IMR-90 (cell line): ENCODE measurements at regions not wholly inside any gene's neighbourhood (a gene's known extent, or its start where the extent isn't known, plus 50 kb on each side); places are given as distances from the start of the nearest gene placed in this dataset.

Source experiments
- ATAC-seq: fragments of 200-7000 bp; cut with Tn5 transposase; 2 replicates; pipeline ENCODE4 v1.9.1; 2020; ENCODE audit warnings: low read depth, mild to moderate bottlenecking, moderate library complexity
- BruUV-seq: library from RNA; stranded (reverse); fragments of 400-500 nt; replicated peaks from 2 replicates; lab custom pipeline; 2021; lab: Mats Ljungman, UMichigan
- CTCF ChIA-PET: fragments of 300-600 bp; formaldehyde crosslinking; extraction: SDS; loops from one replicate; lab custom pipeline; 2021; ENCODE audit warnings: antibody characterized with exemption; lab: Yijun Ruan, JAX
- POLR2A ChIA-PET: fragments of 300-600 bp; sonication (Branson Sonifier 250); formaldehyde crosslinking; loops from one replicate; lab custom pipeline; 2022; ENCODE audit warnings: antibody characterized with exemption; ENCODE audit not compliant: unreplicated experiment; lab: Charles Lee
- DNase-seq: peaks from one replicate; pipeline ENCODE4 v3.0.0; 2013
- H2AFZ ChIP-seq: replicated peaks from 2 replicates; pipeline ENCODE3; 2013; ENCODE audit warnings: low read length, mild to moderate bottlenecking; ENCODE audit not compliant: poor library complexity
- H2AK5ac ChIP-seq: 2 replicates; pipeline ENCODE4 v1.6.1; 2013; ENCODE audit warnings: low read depth, low read length, inconsistent platforms
- H2AK9ac ChIP-seq: replicated peaks from 2 replicates; pipeline ENCODE3; 2013; ENCODE audit warnings: mild to moderate bottlenecking, low read depth, low read length, moderate library complexity; ENCODE audit not compliant: poor library complexity
- H2BK120ac ChIP-seq: 2 replicates; pipeline ENCODE4 v1.6.1; 2013; ENCODE audit warnings: low read depth, low read length, inconsistent platforms
- H2BK15ac ChIP-seq: 3 replicates; pipeline ENCODE4 v1.6.1; 2013; ENCODE audit warnings: low read depth, low read length, inconsistent platforms
- H2BK20ac ChIP-seq: 2 replicates; pipeline ENCODE4 v1.6.1; 2013; ENCODE audit warnings: low read depth, mild to moderate bottlenecking, inconsistent platforms, low read length, moderate library complexity
- H2BK5ac ChIP-seq: 2 replicates; pipeline ENCODE4 v1.6.1; 2013; ENCODE audit warnings: mild to moderate bottlenecking, low read depth, low read length, inconsistent platforms; ENCODE audit not compliant: poor library complexity, severe bottlenecking
- H3K14ac ChIP-seq: replicated peaks from 2 replicates; pipeline ENCODE4 v1.6.1; 2013; ENCODE audit warnings: low read depth, low read length, inconsistent platforms
- H3K18ac ChIP-seq: 2 replicates; pipeline ENCODE4 v1.6.1; 2013; ENCODE audit warnings: low read depth, low read length, control low read depth
- H3K23ac ChIP-seq: 2 replicates; pipeline ENCODE4 v1.6.1; 2013; ENCODE audit warnings: low read depth, low read length, inconsistent platforms
- H3K27ac ChIP-seq: 2 replicates; pipeline ENCODE4 v1.5.1; 2013; ENCODE audit warnings: mild to moderate bottlenecking, control low read depth, low read length; ENCODE audit not compliant: insufficient read depth
- H3K27me3 ChIP-seq: 2 replicates; pipeline ENCODE4 v1.6.1; 2013; ENCODE audit warnings: low read length; ENCODE audit not compliant: control insufficient read depth, insufficient read depth
- H3K36me3 ChIP-seq: 2 replicates; pipeline ENCODE4 v1.6.1; 2013; ENCODE audit warnings: low read length, mixed read lengths; ENCODE audit not compliant: control insufficient read depth, insufficient read depth
- H3K4ac ChIP-seq: 2 replicates; pipeline ENCODE4 v1.6.1; 2013; ENCODE audit warnings: low read depth, low read length, inconsistent platforms
- H3K4me1 ChIP-seq: 2 replicates; pipeline ENCODE4 v1.6.1; 2013; ENCODE audit warnings: low read length, mixed read lengths; ENCODE audit not compliant: control insufficient read depth, insufficient read depth
- H3K4me2 ChIP-seq: 2 replicates; pipeline ENCODE4 v1.6.1; 2013; ENCODE audit warnings: low read depth, mild to moderate bottlenecking, control low read depth, low read length, moderate library complexity
- H3K4me3 ChIP-seq: 2 replicates; pipeline ENCODE4 v1.5.1; 2013; ENCODE audit warnings: low read depth, mild to moderate bottlenecking, control low read depth, low read length, moderate library complexity; ENCODE audit not compliant: insufficient read depth
- H3K56ac ChIP-seq: 2 replicates; pipeline ENCODE4 v1.6.1; 2013; ENCODE audit warnings: low read length, inconsistent platforms; ENCODE audit not compliant: insufficient read depth; ENCODE audit errors: extremely low read depth
- H3K79me1 ChIP-seq, 2 experiments: 2 replicates each; pipeline ENCODE4 v1.6.1; 2013; ENCODE audit warnings: low read length in 2 of 2, inconsistent platforms in 1 of 2, low read depth in 1 of 2
- H3K9ac ChIP-seq: 2 replicates; pipeline ENCODE4 v1.6.1; 2013; ENCODE audit warnings: low read depth, low read length, control low read depth
- H3K9me1 ChIP-seq: 2 replicates; pipeline ENCODE4 v1.6.1; 2013; ENCODE audit warnings: low read length, inconsistent platforms; ENCODE audit not compliant: insufficient read depth
- H3K9me3 ChIP-seq: 2 replicates; pipeline ENCODE4 v1.6.1; 2013; ENCODE audit warnings: low read length; ENCODE audit not compliant: control insufficient read depth, insufficient read depth
- H4K20me1 ChIP-seq: 2 replicates; pipeline ENCODE4 v1.6.1; 2013; ENCODE audit warnings: low read length, inconsistent platforms; ENCODE audit not compliant: insufficient read depth
- H4K5ac ChIP-seq: 2 replicates; pipeline ENCODE4 v1.6.1; 2013; ENCODE audit warnings: mild to moderate bottlenecking, low read depth, low read length, control low read depth
- H4K8ac ChIP-seq, 2 experiments: 2 replicates each; pipeline ENCODE4 v1.6.1; 2013; ENCODE audit warnings: low read depth in 2 of 2, low read length in 2 of 2, control low read depth in 1 of 2, inconsistent platforms in 1 of 2
- H4K91ac ChIP-seq: 2 replicates; pipeline ENCODE4 v1.6.1; 2013; ENCODE audit warnings: low read depth, low read length, inconsistent platforms; ENCODE audit not compliant: insufficient read depth
- BHLHE40 ChIP-seq: fragments of 150-350 bp; IDR thresholded peaks from 2 replicates; pipeline ENCODE4 v1.6.1; 2016; ENCODE audit warnings: mild to moderate bottlenecking, low read depth, low read length
- CEBPB ChIP-seq: IDR thresholded peaks from 2 replicates; pipeline ENCODE4 v1.6.1; 2012; ENCODE audit warnings: low read depth, low read length, improper control_type of control experiment
- CHD1 ChIP-seq: IDR thresholded peaks from 2 replicates; pipeline ENCODE4 v1.6.1; 2012; ENCODE audit warnings: low read depth, low read length, improper control_type of control experiment
- CTCF ChIP-seq: conservative IDR thresholded peaks from 2 replicates; pipeline ENCODE4 v1.5.1; 2012; ENCODE audit warnings: mild to moderate bottlenecking, low read depth, low read length, improper control_type of control experiment
- ELK1 ChIP-seq: fragments of 150-350 bp; IDR thresholded peaks from 2 replicates; pipeline ENCODE4 v1.6.1; 2016; ENCODE audit warnings: low read depth, mild to moderate bottlenecking, low read length, moderate library complexity, borderline replicate concordance
- FOS ChIP-seq: fragments of 150-350 bp; IDR thresholded peaks from 2 replicates; pipeline ENCODE4 v1.6.1; 2016; ENCODE audit warnings: low read depth, low read length
- MAFK ChIP-seq: IDR thresholded peaks from 2 replicates; pipeline ENCODE4 v1.6.1; 2012; ENCODE audit warnings: low read depth, low read length, improper control_type of control experiment
- MAZ ChIP-seq: IDR thresholded peaks from 2 replicates; pipeline ENCODE4 v1.6.1; 2012; ENCODE audit warnings: low read depth, mild to moderate bottlenecking, low read length, improper control_type of control experiment, moderate library complexity, borderline replicate concordance
- NFE2L2 ChIP-seq: fragments of 150-350 bp; IDR thresholded peaks from 2 replicates; pipeline ENCODE4 v1.6.1; 2016; ENCODE audit warnings: low read depth, mild to moderate bottlenecking, low read length
- POLR2A ChIP-seq: IDR thresholded peaks from 2 replicates; pipeline ENCODE4 v1.6.1; 2012; ENCODE audit warnings: mild to moderate bottlenecking, low read depth, low read length
- RAD21 ChIP-seq: IDR thresholded peaks from 2 replicates; pipeline ENCODE4 v1.6.1; 2012; ENCODE audit warnings: low read length, improper control_type of control experiment
- RCOR1 ChIP-seq: IDR thresholded peaks from 2 replicates; pipeline ENCODE4 v1.6.1; 2012; ENCODE audit warnings: mild to moderate bottlenecking, low read length, improper control_type of control experiment; ENCODE audit not compliant: insufficient replicate concordance
- RFX5 ChIP-seq: IDR thresholded peaks from 2 replicates; pipeline ENCODE4 v1.8.0; 2012; ENCODE audit warnings: low read depth, mild to moderate bottlenecking, low read length, moderate library complexity
- SMC3 ChIP-seq: fragments of 150-350 bp; IDR thresholded peaks from 2 replicates; pipeline ENCODE4 v1.6.1; 2016; ENCODE audit warnings: low read depth, mild to moderate bottlenecking, antibody characterized with exemption, low read length, moderate library complexity
- WGBS, 2 experiments: methylation state at CpG; one replicate each; pipeline versions ENCODE4 v1.1.5 to v1.1.7; 2013; ENCODE audit warnings: missing lambda C conversion rate in 2 of 2; ENCODE audit not compliant: insufficient read length in 1 of 2; ENCODE audit errors: extremely low coverage in 2 of 2; 5-methylcytosine and 5-hydroxymethylcytosine counted together
- dilution Hi-C: fragments of 300-500 bp; cut with HindIII; formaldehyde crosslinking; loops from one replicate; pipeline ENCODE4 v1.14.3; 2018; ENCODE audit warnings: low sequenced_read_pairs; ENCODE audit not compliant: unreplicated experiment
- in situ Hi-C: fragments of 300-500 bp; cut with MboI; formaldehyde crosslinking; loops from 3 replicates; pipeline ENCODE4 v1.14.3; 2019; ENCODE audit warnings: low sequenced_read_pairs, inconsistent platforms, mixed read lengths
- intact Hi-C: fragments of 100-400 bp; cut with micrococcal nuclease; formaldehyde crosslinking; loops from 2 replicates; pipeline ENCODE4 v1.10.0; 2022

- 86% methylated on average over 4 of the region's 8 CpGs; no CpG with 5 or more reads in 1 of the 2 experiments for WGBS, 2 experiments
- Histone ChIP-seq H3K56ac (no peak overlapping the region), H2BK120ac (0 out of 2 replicates have a peak overlapping the region, but pooled peaks have one; percentile 19), H3K18ac (no peak overlapping the region), H2AFZ (no peak overlapping the region), H3K23ac (no peak overlapping the region), H3K4me3 (no peak overlapping the region), H3K9me1 (peaks cover 20% of the 10 kb centered on the region), H3K4me1 (peaks cover 9% of the 10 kb centered on the region; the same call in 1 of the 2 replicates), H4K20me1 (no peaks in the 10 kb centered on the region), H2BK15ac (no peak overlapping the region), H4K91ac (no peak overlapping the region), H3K4ac (peak overlapping the region; percentile 67), H3K79me1 (no peaks in the 10 kb centered on the region), H2BK5ac (no peak overlapping the region), H3K27me3 (no peaks in the 10 kb centered on the region), H4K5ac (no peak overlapping the region), H2BK20ac (peak overlapping the region; percentile 43; the same call in 1 of the 2 replicates), H3K27ac (no peak overlapping the region), H3K14ac (peak overlapping the region; percentile 62; the same call in 1 of the 2 replicates), H3K9ac (no peak overlapping the region), H2AK9ac (peak overlapping the region; percentile 3), H2AK5ac (0 out of 2 replicates have a peak overlapping the region, but pooled peaks have one; percentile 68), H3K4me2 (no peak overlapping the region), H3K36me3 (peaks cover 15% of the 10 kb centered on the region; the same call in 1 of the 2 replicates), H4K8ac (0 out of 4 replicates have a peak overlapping the region, but pooled peaks of 1 of the 2 experiments have one; percentile 4), H3K9me3 (no peaks in the 10 kb centered on the region)
- dilution Hi-C loops (no loop called here), intact Hi-C loops (no loop called here), in situ Hi-C loops (no loop called here)
- no TSS peak for BruUV-seq
- no peak for ATAC-seq
- DNase-seq, result peak; percentile 25
- TF ChIP-seq RFX5 (no peak), RCOR1 (no peak), FOS (no peak), SMC3 (no peak), CEBPB (no peak), RAD21 (no peak), CTCF (no peak), CHD1 (no peak), POLR2A (no peak), NFE2L2 (no peak), MAFK (no peak), MAZ (no peak), ELK1 (no peak), BHLHE40 (no peak)
- CTCF ChIA-PET, result interaction anchor here (0.9 to 1.3 kb wide), 2 partner anchors 238 to 326 kb away, joined by 5 to 6 read pairs; no protein-coding TSS in a partner anchor
- POLR2A ChIA-PET, result interaction anchor here (1.5 kb wide), 1 partner anchor 237 kb away, joined by 6 read pairs; no protein-coding TSS in a partner anchor
Measured at GRCh38 chr15:62809968-62810260, 232.6 kb upstream of the TPM1 start.
